Liver (tissue), 8 donors: ENCODE measurements at regions not wholly inside any gene's neighbourhood (a gene's known extent, or its start where the extent isn't known, plus 50 kb on each side); places are given as distances from the start of the nearest gene placed in this dataset.

Source experiments
- DNase-seq: peaks from one replicate; pipeline ENCODE4 v3.0.0-alpha.2; 2017; ENCODE audit warnings: low spot score
- H3K27ac ChIP-seq, 2 donors: one replicate each; pipeline ENCODE4 v1.7.0; 2013; ENCODE audit warnings: inconsistent platforms in 2 of 2, low read length in 2 of 2, control low read depth in 1 of 2, low read depth in 1 of 2, mild to moderate bottlenecking in 1 of 2
- H3K27me3 ChIP-seq, 4 donors: one replicate each; pipeline versions ENCODE4 v1.6.1 to v1.7.0; 2013; ENCODE audit warnings: low read length in 3 of 4, inconsistent platforms in 1 of 4, mild to moderate bottlenecking in 1 of 4, moderate library complexity in 1 of 4; ENCODE audit not compliant: control insufficient read depth in 4 of 4, insufficient read depth in 4 of 4
- H3K36me3 ChIP-seq, 4 donors: one replicate each; pipeline versions ENCODE4 v1.6.1 to v1.7.0; 2013; ENCODE audit warnings: low read length in 3 of 4, mild to moderate bottlenecking in 3 of 4, low read depth in 1 of 4, moderate library complexity in 1 of 4; ENCODE audit not compliant: control insufficient read depth in 4 of 4, insufficient read depth in 3 of 4
- H3K4me1 ChIP-seq, 4 donors: one replicate each; pipeline versions ENCODE4 v1.6.1 to v1.7.0; 2013; ENCODE audit warnings: low read length in 3 of 4, mild to moderate bottlenecking in 3 of 4, moderate library complexity in 1 of 4; ENCODE audit not compliant: control insufficient read depth in 4 of 4, insufficient read depth in 4 of 4
- H3K4me3 ChIP-seq, 3 donors: one replicate each; pipeline versions ENCODE4 v1.6.1 to v1.7.0; 2013; ENCODE audit warnings: low read length in 3 of 3, control low read depth in 1 of 3, low read depth in 1 of 3, mild to moderate bottlenecking in 1 of 3
- H3K9ac ChIP-seq, 2 donors: one replicate each; pipeline ENCODE4 v1.7.0; 2013; ENCODE audit warnings: low read length in 2 of 2, mild to moderate bottlenecking in 2 of 2, moderate library complexity in 2 of 2, control low read depth in 1 of 2, low read depth in 1 of 2
- H3K9me3 ChIP-seq, 4 donors: one replicate each; pipeline versions ENCODE4 v1.6.1 to v1.7.0; 2013; ENCODE audit warnings: low read length in 3 of 4; ENCODE audit not compliant: control insufficient read depth in 4 of 4
- ATF3 ChIP-seq: IDR thresholded peaks from 2 replicates; pipeline ENCODE4 v1.6.1; 2016; ENCODE audit warnings: antibody characterized with exemption
- CTCF ChIP-seq: fragments of 150-350 bp; IDR thresholded peaks from 2 replicates; pipeline ENCODE4 v1.5.1; 2017; ENCODE audit warnings: improper control_type of control experiment, low read depth, low read length; ENCODE audit not compliant: missing input control
- FOXA1 ChIP-seq: IDR thresholded peaks from 2 replicates; pipeline ENCODE4 v1.6.1; 2016; ENCODE audit warnings: antibody characterized with exemption
- FOXA2 ChIP-seq: IDR thresholded peaks from 2 replicates; pipeline ENCODE4 v1.6.1; 2016; ENCODE audit warnings: antibody characterized with exemption
- GABPA ChIP-seq, 2 donors: IDR thresholded peaks in 1 of 2; conservative IDR thresholded peaks in 1 of 2; 2 replicates each; pipeline ENCODE4 v1.6.1; 2016; ENCODE audit warnings: antibody characterized with exemption in 2 of 2, mild to moderate bottlenecking in 1 of 2, moderate library complexity in 1 of 2
- HNF4A ChIP-seq, 2 donors: conservative IDR thresholded peaks; 2 replicates each; pipeline ENCODE4 v1.6.1; 2016; ENCODE audit warnings: antibody characterized with exemption in 2 of 2, mild to moderate bottlenecking in 2 of 2
- HNF4G ChIP-seq: IDR thresholded peaks from 2 replicates; pipeline ENCODE4 v1.6.1; 2016; ENCODE audit warnings: antibody characterized with exemption
- JUND ChIP-seq, 2 donors: IDR thresholded peaks; 2 replicates each; pipeline ENCODE4 v1.6.1; 2016; ENCODE audit warnings: antibody characterized with exemption in 2 of 2
- NR2F2 ChIP-seq: IDR thresholded peaks from 2 replicates; pipeline ENCODE4 v1.6.1; 2016; ENCODE audit warnings: antibody characterized with exemption
- RAD21 ChIP-seq, 2 donors: IDR thresholded peaks; 2 replicates each; pipeline ENCODE4 v1.6.1; 2016; ENCODE audit warnings: antibody characterized with exemption in 2 of 2, mild to moderate bottlenecking in 2 of 2
- RXRA ChIP-seq, 2 donors: IDR thresholded peaks; 2 replicates each; pipeline ENCODE4 v1.6.1; 2017 to 2018; ENCODE audit warnings: antibody characterized with exemption in 2 of 2, mild to moderate bottlenecking in 1 of 2
- SP1 ChIP-seq: IDR thresholded peaks from 2 replicates; pipeline ENCODE4 v1.6.1; 2018; ENCODE audit warnings: antibody characterized with exemption, mild to moderate bottlenecking
- TAF1 ChIP-seq: conservative IDR thresholded peaks from 2 replicates; pipeline ENCODE4 v1.6.1; 2016; ENCODE audit warnings: antibody characterized with exemption, mild to moderate bottlenecking
- YY1 ChIP-seq: IDR thresholded peaks from 2 replicates; pipeline ENCODE4 v1.6.1; 2016; ENCODE audit warnings: antibody characterized with exemption, mild to moderate bottlenecking
- ZBTB33 ChIP-seq: IDR thresholded peaks from 2 replicates; pipeline ENCODE4 v1.6.1; 2016; ENCODE audit warnings: antibody characterized with exemption
- WGBS: extraction: QIAGEN DNeasy Blood & Tissue Kit; methylation state at CpG from one replicate; pipeline ENCODE4 v1.1.7; 2013; 5-methylcytosine and 5-hydroxymethylcytosine counted together
- donor health status: healthy.
- donor health status: healthy.
- donor health status: healthy.
- donor health status: healthy.
- donor health status: healthy.

- TF ChIP-seq HNF4G (no peak), RXRA (IDR thresholded peaks at IDR 0.05) (no peak), SP1 (no peak), FOXA1 (no peak)
Measured at GRCh38 chr18:30562231-30562630, 480.3 kb downstream of the DSC3 start (continued).

DNA sequence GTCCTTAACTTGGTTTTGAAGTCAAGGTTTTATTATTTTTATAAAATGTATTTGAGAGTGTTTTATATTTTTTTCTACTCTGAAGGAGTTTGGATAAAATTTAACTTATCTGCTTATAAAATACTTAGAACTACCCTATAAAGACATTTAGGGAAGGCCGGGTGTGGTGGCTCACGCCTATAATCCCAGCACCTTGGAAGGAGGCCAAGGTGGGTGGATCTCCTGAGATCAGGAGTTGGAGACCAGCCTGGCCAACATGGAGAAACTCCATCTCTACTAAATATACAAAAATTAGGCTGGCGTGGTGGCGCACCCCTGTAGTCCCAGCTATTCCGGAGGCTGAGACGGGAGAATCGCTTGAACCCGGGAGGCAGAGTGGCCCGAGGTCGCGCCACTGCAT is 486.4 kb downstream of the DSC3 start:
- WGBS, result 90% methylated on average over 11 of the region's 11 CpGs
- Histone ChIP-seq H3K4me1 (no peaks in the 10 kb centered on the region), H3K9me3 (no peaks in the 10 kb centered on the region), H3K27me3 (no peaks in the 10 kb centered on the region), H3K4me3 (no peak overlapping the region), H3K27ac (no peak overlapping the region), H3K36me3 (no peaks in the 10 kb centered on the region), H3K9ac (no peak overlapping the region)
- no peak for DNase-seq
- TF ChIP-seq CTCF, result no peak
- no peak for TF ChIP-seq SP1
- no peak for TF ChIP-seq RXRA (IDR thresholded peaks at IDR 0.05)
- no peak for TF ChIP-seq HNF4A (conservative IDR thresholded peaks at IDR 0.05)
- no peak for TF ChIP-seq NR2F2
- no peak for TF ChIP-seq HNF4G
- TF ChIP-seq GABPA (IDR thresholded peaks at IDR 0.05 in 1 of 2, conservative IDR thresholded peaks at IDR 0.05 in 1 of 2), result no peak
- TF ChIP-seq TAF1, result no peak
- no peak for TF ChIP-seq FOXA2
- no peak for TF ChIP-seq ATF3
- no peak for TF ChIP-seq ZBTB33
- TF ChIP-seq JUND (IDR thresholded peaks at IDR 0.05), result no peak

DNA sequence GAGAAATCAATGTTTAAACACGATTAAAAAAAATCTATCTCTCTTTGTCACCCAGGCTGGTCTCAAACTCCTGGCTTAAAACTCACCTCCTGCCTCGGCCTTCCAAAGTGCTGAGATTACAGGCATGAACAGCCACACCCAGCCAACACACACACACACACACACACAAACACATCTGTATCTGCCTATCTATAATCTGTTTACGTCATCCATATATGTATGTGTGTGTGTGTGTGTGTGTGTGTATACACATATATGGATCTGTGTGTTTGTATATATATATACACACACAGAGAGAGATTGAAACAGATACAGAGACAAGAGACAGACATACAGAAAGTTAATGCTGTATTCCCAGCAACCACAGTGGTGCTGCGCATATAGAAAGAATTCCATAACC is 497.1 kb downstream of the DSC3 start:
- 78% methylated on average over 4 of the region's 4 CpGs for WGBS
- no peaks in the 10 kb centered on the region for H3K27me3 ChIP-seq
- no peak for TF ChIP-seq FOXA2
- no peak for TF ChIP-seq JUND (IDR thresholded peaks at IDR 0.05)
- no peak for TF ChIP-seq TAF1
- no peak for TF ChIP-seq ZBTB33
- no peak for TF ChIP-seq HNF4G
- no peak for TF ChIP-seq SP1
- no peak for TF ChIP-seq RAD21 (IDR thresholded peaks at IDR 0.05)
- TF ChIP-seq YY1, result no peak
- no peak for TF ChIP-seq HNF4A (conservative IDR thresholded peaks at IDR 0.05)
- H3K4me3 ChIP-seq, result no peak overlapping the region
- H3K36me3 ChIP-seq, result no peaks in the 10 kb centered on the region
- no peak overlapping the region for H3K9ac ChIP-seq
- no peak for DNase-seq
- H3K4me1 ChIP-seq, result no peaks in the 10 kb centered on the region
- H3K9me3 ChIP-seq, result no peaks in the 10 kb centered on the region
- H3K27ac ChIP-seq, result no peak overlapping the region
